Heart right ventricle (tissue), 16 donors: ENCODE measurements at regions not wholly inside any gene's neighbourhood (a gene's known extent, or its start where the extent isn't known, plus 50 kb on each side); places are given as distances from the start of the nearest gene placed in this dataset.

Source experiments
- ATAC-seq, 8 donors: fragments of 200-7000 bp; cut with Tn5 transposase; one replicate each; pipeline ENCODE4 v1.9.1; 2020; ENCODE audit warnings: mild to moderate bottlenecking in 8 of 8, moderate library complexity in 8 of 8, moderate number of reproducible peaks in 1 of 8
- DNase-seq, 2 donors: peaks; one replicate each; pipeline ENCODE4 v3.0.0-alpha.2; 2020
- H3K27ac ChIP-seq, 10 donors: fragments of 200-600 bp; sonication (generic) in 2 of 10; one replicate each; pipeline versions ENCODE4 v1.5.0 to v1.8.0; 2020 to 2022; ENCODE audit warnings: mild to moderate bottlenecking in 3 of 10
- H3K27me3 ChIP-seq, 7 donors: fragments of 200-600 bp; one replicate each; pipeline ENCODE4 v1.8.0; 2021 to 2022; ENCODE audit warnings: mild to moderate bottlenecking in 2 of 7
- H3K36me3 ChIP-seq, 9 donors: fragments of 200-600 bp; sonication (generic) in 1 of 9; one replicate each; pipeline versions ENCODE4 v1.5.0 to v1.8.0; 2020 to 2022; ENCODE audit warnings: mild to moderate bottlenecking in 2 of 9
- H3K4me1 ChIP-seq, 9 donors: fragments of 200-600 bp; sonication (generic) in 1 of 9; one replicate each; pipeline versions ENCODE4 v1.5.0 to v1.8.0; 2020 to 2022; ENCODE audit warnings: mild to moderate bottlenecking in 4 of 9
- H3K4me3 ChIP-seq, 10 donors: fragments of 200-600 bp; sonication (generic) in 2 of 10; one replicate each; pipeline versions ENCODE4 v1.5.0 to v1.8.0; 2020 to 2022; ENCODE audit warnings: mild to moderate bottlenecking in 7 of 10, moderate library complexity in 2 of 10
- H3K9me3 ChIP-seq, 11 donors: fragments of 200-600 bp in 10 of 11; sonication (generic) in 2 of 11; one replicate each; pipeline versions ENCODE4 v1.5.0 to v1.8.0; 2013 to 2022; ENCODE audit warnings: mild to moderate bottlenecking in 2 of 11, control low read depth in 1 of 11, moderate library complexity in 1 of 11
- WGBS, 2 donors: extraction: QIAGEN DNeasy Blood & Tissue Kit; methylation state at CpG; one replicate each; pipeline ENCODE4 v1.1.7; 2013; ENCODE audit warnings: inconsistent platforms in 1 of 2; 5-methylcytosine and 5-hydroxymethylcytosine counted together
- intact Hi-C, 10 donors: fragments of 100-400 bp; cut with DNase I; formaldehyde crosslinking; loops; one replicate each; pipeline versions ENCODE4 v1.11.1 to v1.14.2; 2022
- TF ChIP-seq, protein P1 (sequence below), 9 donors: fragments of 200-600 bp; sonication (generic) in 2 of 9; IDR thresholded peaks; one replicate each; pipeline versions ENCODE4 v1.5.0 to v1.8.0; 2021 to 2022; ENCODE audit warnings: antibody characterized with exemption in 9 of 9, mild to moderate bottlenecking in 5 of 9, moderate library complexity in 1 of 9
- donor health status: Arrhythmogenic right ventricular cardiomyopathy.
- donor health status: ischemic (EF 13 %, LVEDD 7.1; RV severe dilation, severe dysfunction).
- donor health status: healthy with polysubstance abuse.
- donor health status: DM: no; HTN: yes; CAD: no.
- donor health status: DM: no; HTN: no; CAD: no.
- donor health status: ischemic (EF 25% LVEDD 6.9; RV normal size, moderate dysfunction).
- donor health status: ischemic (EF 25% LVEDD 5.7; RV mildly dilated, moderate dysfunction).
- donor health status: healthy.
- donor health status: DM: yes; HTN: yes; CAD: no.
- donor health status: Ischemic cardiomyopathy.
- donor health status: ischemic (EF 35%, LVEDD 5.7; RV mildly dilated, moderate dysfunction).
- donor health status: nonischemic (EF 11% LVEDD 7.7; RV severe dilation, severe dysfunction).
- donor health status: DM: yes; HTN: yes; CAD: no.
- donor health status: PGD.
- donor health status: ischemic (EF 29% LVEDD 5.4; RV normal size, mild dysfunction).
- donor health status: nonischemic (EF 23%, LVEDD 6.1; RV moderate dilation, normal function).

DNA sequence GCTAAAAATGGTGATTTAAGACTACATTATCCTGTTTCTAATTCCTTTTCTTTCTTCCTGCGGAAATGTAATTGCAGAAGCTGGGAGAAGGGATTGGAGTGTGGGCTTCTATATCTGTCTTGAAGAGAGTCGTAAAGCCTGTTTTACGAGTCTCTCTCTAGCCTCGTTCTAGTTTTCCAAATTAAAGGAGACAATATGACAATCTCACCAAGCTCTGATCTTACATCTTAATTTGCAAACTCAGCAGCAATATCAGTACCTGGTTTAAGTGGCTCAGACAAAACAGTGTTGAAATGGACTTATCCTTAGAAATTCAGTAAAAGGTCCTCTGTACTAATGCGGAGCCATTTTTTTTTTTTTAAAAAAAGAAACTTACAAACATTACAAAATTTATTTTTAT lies 349.5 kb upstream of the HAND2 start:
- intact Hi-C loops, result no loop called here
- DNase-seq (no peak), ATAC-seq (no peak)
- H3K36me3 ChIP-seq, result no peaks in the 10 kb centered on the region
- H3K4me3 ChIP-seq, result no peak overlapping the region
- WGBS, 2 donors, result 72 to 79% methylated on average over 5 of the region's 5 CpGs
- no peaks in the 10 kb centered on the region for H3K9me3 ChIP-seq
- H3K27ac ChIP-seq, result no peak overlapping the region
- TF ChIP-seq, protein P1, sequence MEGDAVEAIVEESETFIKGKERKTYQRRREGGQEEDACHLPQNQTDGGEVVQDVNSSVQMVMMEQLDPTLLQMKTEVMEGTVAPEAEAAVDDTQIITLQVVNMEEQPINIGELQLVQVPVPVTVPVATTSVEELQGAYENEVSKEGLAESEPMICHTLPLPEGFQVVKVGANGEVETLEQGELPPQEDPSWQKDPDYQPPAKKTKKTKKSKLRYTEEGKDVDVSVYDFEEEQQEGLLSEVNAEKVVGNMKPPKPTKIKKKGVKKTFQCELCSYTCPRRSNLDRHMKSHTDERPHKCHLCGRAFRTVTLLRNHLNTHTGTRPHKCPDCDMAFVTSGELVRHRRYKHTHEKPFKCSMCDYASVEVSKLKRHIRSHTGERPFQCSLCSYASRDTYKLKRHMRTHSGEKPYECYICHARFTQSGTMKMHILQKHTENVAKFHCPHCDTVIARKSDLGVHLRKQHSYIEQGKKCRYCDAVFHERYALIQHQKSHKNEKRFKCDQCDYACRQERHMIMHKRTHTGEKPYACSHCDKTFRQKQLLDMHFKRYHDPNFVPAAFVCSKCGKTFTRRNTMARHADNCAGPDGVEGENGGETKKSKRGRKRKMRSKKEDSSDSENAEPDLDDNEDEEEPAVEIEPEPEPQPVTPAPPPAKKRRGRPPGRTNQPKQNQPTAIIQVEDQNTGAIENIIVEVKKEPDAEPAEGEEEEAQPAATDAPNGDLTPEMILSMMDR (IDR thresholded peaks at IDR 0.05), result no peak
- no peaks in the 10 kb centered on the region for H3K27me3 ChIP-seq
- H3K4me1 ChIP-seq, result no peaks in the 10 kb centered on the region

DNA sequence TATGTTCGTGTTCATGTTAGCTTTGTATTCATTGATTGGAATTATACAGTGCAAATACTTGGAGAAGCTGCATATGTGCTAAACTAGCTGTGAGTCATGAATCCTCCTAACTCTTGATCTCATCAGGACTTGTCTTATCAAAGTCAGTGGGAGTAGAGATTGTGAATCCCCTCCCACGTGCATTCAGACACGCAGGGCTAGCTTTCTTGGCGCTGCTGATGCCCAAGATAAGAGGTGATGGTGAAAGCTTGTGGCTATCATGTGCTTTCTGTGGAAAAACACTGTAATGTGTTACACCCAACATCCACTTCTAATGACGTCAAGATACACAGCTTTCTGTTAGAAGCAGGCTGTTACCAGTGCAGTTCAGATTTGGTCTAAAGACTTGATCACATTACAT lies 348.7 kb upstream of the HAND2 start:
- no peaks in the 10 kb centered on the region for H3K4me1 ChIP-seq
- H3K27me3 ChIP-seq, result no peaks in the 10 kb centered on the region
- ATAC-seq (peak in 7 of 8 donors; percentile 30 to 94 (median 80)), DNase-seq (peak; percentile 13 to 16)
- 25 to 32% methylated on average over 5 of the region's 5 CpGs for WGBS, 2 donors
- no peaks in the 10 kb centered on the region for H3K9me3 ChIP-seq
- intact Hi-C loops, result no loop called here
- no peak overlapping the region for H3K27ac ChIP-seq
- no peak overlapping the region for H3K4me3 ChIP-seq
- TF ChIP-seq, protein P1 (IDR thresholded peaks at IDR 0.05), result no peak
- H3K36me3 ChIP-seq, result no peaks in the 10 kb centered on the region

DNA sequence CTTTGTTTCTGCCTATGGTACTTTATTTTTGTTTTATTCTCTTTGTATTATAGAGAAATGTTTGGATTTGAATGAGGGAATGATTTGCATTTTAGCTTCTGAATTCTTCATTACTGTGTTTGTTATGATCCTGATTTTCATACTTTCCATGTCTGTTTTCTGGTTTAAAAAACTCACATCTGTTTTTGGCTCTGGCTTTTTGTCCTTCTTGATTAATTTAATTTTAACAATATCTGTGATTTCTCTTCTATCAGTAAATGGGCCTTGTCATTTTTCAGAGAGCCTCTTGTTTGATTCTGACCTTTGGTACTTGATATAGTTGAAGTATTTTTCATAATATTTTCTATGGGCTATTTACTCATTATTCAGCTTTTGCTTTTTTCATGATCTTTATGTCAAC lies 341.6 kb upstream of the HAND2 start:
- DNase-seq (no peak), ATAC-seq (no peak)
- no peaks in the 10 kb centered on the region for H3K27me3 ChIP-seq
- intact Hi-C loops, result no loop called here
- no peaks in the 10 kb centered on the region for H3K36me3 ChIP-seq
- H3K9me3 ChIP-seq, result no peaks in the 10 kb centered on the region
- H3K27ac ChIP-seq, result no peak overlapping the region
- TF ChIP-seq, protein P1 (IDR thresholded peaks at IDR 0.05), result no peak
- H3K4me1 ChIP-seq, result no peaks in the 10 kb centered on the region
- H3K4me3 ChIP-seq, result no peak overlapping the region

DNA sequence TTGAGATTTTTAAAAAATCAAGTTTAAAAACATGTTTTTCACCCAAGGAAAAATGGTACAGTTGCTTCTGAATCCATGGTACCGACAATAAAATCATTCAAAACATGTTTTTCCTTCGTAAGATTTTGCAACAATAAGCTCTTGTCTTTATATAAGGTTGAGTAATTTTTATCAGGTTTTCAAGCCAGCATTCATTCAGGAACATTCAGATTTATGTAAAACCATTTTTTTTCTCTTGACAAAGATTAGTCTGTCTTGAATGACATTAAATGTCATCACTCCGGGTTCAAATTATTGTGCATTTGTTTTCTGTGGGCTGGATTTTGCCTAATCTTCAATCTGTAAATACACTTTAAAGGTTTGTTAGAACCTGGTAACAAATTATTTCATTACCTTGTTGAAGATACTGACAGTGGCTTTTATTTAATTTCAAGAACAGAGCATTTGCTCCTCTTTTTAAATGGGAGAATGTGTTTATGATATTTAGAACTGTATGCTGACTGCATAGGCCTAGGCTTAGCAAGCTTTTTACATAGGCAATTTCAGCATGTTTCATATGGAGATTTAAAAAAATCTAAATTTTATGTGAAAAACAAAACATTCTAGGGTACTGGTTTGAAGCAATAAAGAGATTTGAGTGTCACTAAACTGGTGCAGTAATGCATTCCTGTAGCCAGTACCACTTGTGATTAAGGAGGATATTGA lies 336.4 kb upstream of the HAND2 start:
- WGBS, 2 donors, result 75 to 80% methylated on average over 3 of the region's 3 CpGs
- intact Hi-C loops, result no loop called here
- H3K9me3 ChIP-seq, result peaks cover 0 to 27% (median 5%) of the 10 kb centered on the region in 11 donors
- H3K4me3 ChIP-seq, result no peak overlapping the region
- DNase-seq (no peak), ATAC-seq (no peak)
- H3K4me1 ChIP-seq, result no peaks in the 10 kb centered on the region
- no peaks in the 10 kb centered on the region for H3K36me3 ChIP-seq
- TF ChIP-seq, protein P1 (IDR thresholded peaks at IDR 0.05), result no peak
- H3K27ac ChIP-seq, result no peak overlapping the region
- no peaks in the 10 kb centered on the region for H3K27me3 ChIP-seq
